ENCODE measurements at regions not wholly inside any gene's neighbourhood (a gene's known extent, or its start where the extent isn't known, plus 50 kb on each side); places are given as distances from the start of the nearest gene placed in this dataset.

GRCh38 chr15:29962407-29962806 is 120.3 kb upstream of the GOLGA8J start:
- no peaks in the 10 kb centered on the region for H3K36me3 ChIP-seq (ENCODE audit: insufficient read depth, low read length)
- no peak overlapping the region for H3K27ac ChIP-seq (ENCODE audit: low read depth, low read length, poor library complexity, severe bottlenecking)
- H4K20me1 ChIP-seq (ENCODE audit: insufficient read depth, low read length): no peaks in the 10 kb centered on the region
- TF ChIP-seq EZH2 (IDR thresholded peaks at IDR 0.05; ENCODE audit: borderline replicate concordance, low read length): no peak
- no peak for TF ChIP-seq CTCF (IDR thresholded peaks at IDR 0.05; ENCODE audit: low read length)
- no peak overlapping the region for H3K9ac ChIP-seq (ENCODE audit: low read length)
- no peaks in the 10 kb centered on the region for H3K79me2 ChIP-seq (ENCODE audit: insufficient read depth, low read length)
- no peaks in the 10 kb centered on the region for H3K9me3 ChIP-seq (ENCODE audit: low read length)
- no peaks in the 10 kb centered on the region for H3F3A ChIP-seq (ENCODE audit: insufficient read depth, low read length)
- no peaks in the 10 kb centered on the region for H3K27me3 ChIP-seq (ENCODE audit: insufficient read depth, low read length)
- no peak overlapping the region for H3K4me3 ChIP-seq (ENCODE audit: low read depth, low read length, poor library complexity, severe bottlenecking)
- no peaks in the 10 kb centered on the region for H3K9me2 ChIP-seq (ENCODE audit: low read depth, low read length)
- no peak overlapping the region for H2AFZ ChIP-seq (ENCODE audit: low read length)
- no peak overlapping the region for H3K4me2 ChIP-seq (ENCODE audit: low read length)
- H3K4me1 ChIP-seq (ENCODE audit: insufficient read depth, low read length, severe bottlenecking): no peaks in the 10 kb centered on the region

GRCh38 chr15:29959384-29960137 is 123.2 kb upstream of the GOLGA8J start:
- Histone ChIP-seq H3F3A (ENCODE audit: insufficient read depth, low read length) (no peaks in the 10 kb centered on the region), H3K36me3 (ENCODE audit: insufficient read depth, low read length) (no peaks in the 10 kb centered on the region), H3K9ac (ENCODE audit: low read length) (no peak overlapping the region), H4K20me1 (ENCODE audit: insufficient read depth, low read length) (no peaks in the 10 kb centered on the region), H3K27ac (ENCODE audit: low read depth, low read length, poor library complexity, severe bottlenecking) (no peak overlapping the region), H3K4me1 (ENCODE audit: insufficient read depth, low read length, severe bottlenecking) (no peaks in the 10 kb centered on the region), H2AFZ (ENCODE audit: low read length) (no peak overlapping the region), H3K9me3 (ENCODE audit: low read length) (no peaks in the 10 kb centered on the region), H3K9me2 (ENCODE audit: low read depth, low read length) (no peaks in the 10 kb centered on the region), H3K4me2 (ENCODE audit: low read length) (no peak overlapping the region), H3K27me3 (ENCODE audit: insufficient read depth, low read length) (no peaks in the 10 kb centered on the region), H3K4me3 (ENCODE audit: low read depth, low read length, poor library complexity, severe bottlenecking) (no peak overlapping the region), H3K79me2 (ENCODE audit: insufficient read depth, low read length) (no peaks in the 10 kb centered on the region)
- TF ChIP-seq CTCF (IDR thresholded peaks at IDR 0.05; ENCODE audit: low read length) (no peak), EZH2 (IDR thresholded peaks at IDR 0.05; ENCODE audit: borderline replicate concordance, low read length) (no peak)

GRCh38 chr15:29952225-29952624 is 130.0 kb upstream of the TJP1 start:
- no peaks in the 10 kb centered on the region for H3F3A ChIP-seq (ENCODE audit: insufficient read depth, low read length)
- no peak overlapping the region for H3K9ac ChIP-seq (ENCODE audit: low read length)
- TF ChIP-seq CTCF (IDR thresholded peaks at IDR 0.05; ENCODE audit: low read length): no peak
- no peak for TF ChIP-seq EZH2 (IDR thresholded peaks at IDR 0.05; ENCODE audit: borderline replicate concordance, low read length)
- no peak overlapping the region for H3K4me3 ChIP-seq (ENCODE audit: low read depth, low read length, poor library complexity, severe bottlenecking)
- H3K9me3 ChIP-seq (ENCODE audit: low read length): no peaks in the 10 kb centered on the region
- H3K27ac ChIP-seq (ENCODE audit: low read depth, low read length, poor library complexity, severe bottlenecking): no peak overlapping the region
- no peaks in the 10 kb centered on the region for H3K27me3 ChIP-seq (ENCODE audit: insufficient read depth, low read length)
- H3K36me3 ChIP-seq (ENCODE audit: insufficient read depth, low read length): no peaks in the 10 kb centered on the region
- no peak overlapping the region for H3K4me2 ChIP-seq (ENCODE audit: low read length)
- H2AFZ ChIP-seq (ENCODE audit: low read length): no peak overlapping the region
- H3K79me2 ChIP-seq (ENCODE audit: insufficient read depth, low read length): no peaks in the 10 kb centered on the region
- no peaks in the 10 kb centered on the region for H4K20me1 ChIP-seq (ENCODE audit: insufficient read depth, low read length)
- no peaks in the 10 kb centered on the region for H3K4me1 ChIP-seq (ENCODE audit: insufficient read depth, low read length, severe bottlenecking)
- no peaks in the 10 kb centered on the region for H3K9me2 ChIP-seq (ENCODE audit: low read depth, low read length)
